GM12878 (cell line): ENCODE measurements at regions not wholly inside any gene's neighbourhood (a gene's known extent, or its start where the extent isn't known, plus 50 kb on each side); places are given as distances from the start of the nearest gene placed in this dataset.

ENCODE experiments used
- ATAC-seq: fragments of 200-7000 bp; cut with Tn5 transposase; 3 replicates; pipeline ENCODE4 v1.9.1; 2020; ENCODE audit warnings: mild to moderate bottlenecking, moderate library complexity
- BruUV-seq: library from RNA; stranded (reverse); fragments of 400-500 nt; replicated peaks from 2 replicates; lab custom pipeline; 2021; lab: Mats Ljungman, UMichigan
- CTCF ChIA-PET: fragments of 300-600 bp; sonication (Branson Sonifier 250); formaldehyde crosslinking; extraction: SDS; loops from one replicate; lab custom pipeline; 2021; ENCODE audit warnings: inconsistent platforms; lab: Yijun Ruan, JAX
- POLR2A ChIA-PET: fragments of 350-600 bp; formaldehyde crosslinking; extraction: SDS; loops from one replicate; lab custom pipeline; 2021; ENCODE audit warnings: inconsistent platforms; lab: Charles Lee
- RAD21 ChIA-PET: fragments of 300-600 bp; sonication (Branson Sonifier 250); formaldehyde crosslinking; loops from one replicate; lab custom pipeline; 2023; ENCODE audit warnings: antibody characterized with exemption; ENCODE audit not compliant: unreplicated experiment; lab: Charles Lee
- SMC1A ChIA-PET: fragments of 300-600 bp; sonication (Branson Sonifier 250); formaldehyde crosslinking; loops from one replicate; lab custom pipeline; 2023; ENCODE audit not compliant: unreplicated experiment, uncharacterized antibody; lab: Charles Lee
- DNase-seq: peaks from one replicate; pipeline ENCODE4 v3.0.0-alpha.2; 2011; ENCODE audit warnings: low read depth, low spot score
- FAIRE-seq: peaks from 3 replicates; lab custom pipeline; 2011; peaks lifted over from hg19 to GRCh38; lab: Jason Lieb, UNC
- H2AFZ ChIP-seq: 2 replicates; pipeline ENCODE4 v1.6.0; 2011; ENCODE audit warnings: low read depth, low read length, control low read depth; ENCODE audit not compliant: control insufficient read depth
- H3K27ac ChIP-seq: 2 replicates; pipeline ENCODE4 v1.5.1; 2011; ENCODE audit warnings: control low read depth; ENCODE audit not compliant: control insufficient read depth, insufficient read depth
- H3K27me3 ChIP-seq, 2 experiments: replicated peaks in 1 of 2; 2 replicates each; pipeline versions ENCODE4 v1.6.0 to v1.6.1; 2011; ENCODE audit warnings: low read length in 1 of 2; ENCODE audit not compliant: control insufficient read depth in 2 of 2, insufficient read depth in 2 of 2
- H3K36me3 ChIP-seq, 2 experiments: 2 replicates each; pipeline ENCODE4 v1.5.1; 2011; ENCODE audit warnings: low read length in 1 of 2; ENCODE audit not compliant: control insufficient read depth in 2 of 2, insufficient read depth in 2 of 2
- H3K4me1 ChIP-seq: 2 replicates; pipeline ENCODE4 v1.6.1; 2011; ENCODE audit warnings: mild to moderate bottlenecking, low read length, moderate library complexity, mixed read lengths; ENCODE audit not compliant: control insufficient read depth, insufficient read depth
- H3K4me2 ChIP-seq: 2 replicates; pipeline ENCODE4 v1.6.0; 2011; ENCODE audit warnings: control low read depth; ENCODE audit not compliant: control insufficient read depth, insufficient read depth
- H3K4me3 ChIP-seq: fragments of 200-600 bp; sonication (generic); 2 replicates; pipeline ENCODE4 v1.5.1; 2016
- H3K79me2 ChIP-seq: 2 replicates; pipeline ENCODE4 v1.6.0; 2011; ENCODE audit warnings: low read length; ENCODE audit not compliant: control insufficient read depth, insufficient read depth
- H3K9ac ChIP-seq: 2 replicates; pipeline ENCODE4 v1.8.0; 2011; ENCODE audit warnings: low read length, control low read depth, mixed read lengths; ENCODE audit not compliant: control insufficient read depth, insufficient read depth
- H3K9me3 ChIP-seq: replicated peaks from 3 replicates; pipeline ENCODE4 v1.5.1; 2011; ENCODE audit warnings: mild to moderate bottlenecking, low read length; ENCODE audit not compliant: control insufficient read depth, insufficient read depth
- H4K20me1 ChIP-seq: 2 replicates; pipeline ENCODE4 v1.6.0; 2011; ENCODE audit not compliant: control insufficient read depth, insufficient read depth
- CEBPZ ChIP-seq: fragments of 150-350 bp; IDR thresholded peaks from 2 replicates; pipeline ENCODE4 v1.6.1; 2016; ENCODE audit warnings: low read depth, low read length
- ETV6 ChIP-seq, 2 experiments: fragments of 450-650 bp in 1 of 2; IDR thresholded peaks in 1 of 2; conservative IDR thresholded peaks in 1 of 2; 2 replicates each; pipeline ENCODE4 v1.6.1; 2014; ENCODE audit warnings: antibody characterized with exemption in 1 of 2, borderline replicate concordance in 1 of 2, low read depth in 1 of 2, mild to moderate bottlenecking in 1 of 2, moderate library complexity in 1 of 2
- IKZF2 ChIP-seq, 2 experiments: fragments of 450-650 bp; IDR thresholded peaks; 2 replicates each; pipeline ENCODE4 v1.6.1; 2017; ENCODE audit warnings: mild to moderate bottlenecking in 2 of 2, moderate library complexity in 2 of 2
- NFIC ChIP-seq: IDR thresholded peaks from 2 replicates; pipeline ENCODE4 v1.6.1; 2012; ENCODE audit warnings: low read depth, mild to moderate bottlenecking, inconsistent platforms, low read length, moderate library complexity
- REST ChIP-seq: IDR thresholded peaks from 2 replicates; pipeline ENCODE4 v1.6.1; 2012; ENCODE audit warnings: mild to moderate bottlenecking, low read depth, low read length
- SP1 ChIP-seq: IDR thresholded peaks from one replicate; pipeline ENCODE4 v1.6.1; 2011; ENCODE audit warnings: low read depth, low read length
- STAT3 ChIP-seq: IDR thresholded peaks from 2 replicates; pipeline ENCODE4 v1.6.1; 2011; ENCODE audit warnings: low read depth, low read length, improper control_type of control experiment
- in situ Hi-C: fragments of 300-500 bp; cut with MboI; formaldehyde crosslinking; loops from 9 replicates; pipeline ENCODE4 v1.14.3; 2018; ENCODE audit warnings: mixed read lengths
- intact Hi-C: fragments of 100-400 bp; cut with micrococcal nuclease; formaldehyde crosslinking; loops from one replicate; pipeline ENCODE4 v1.14.2; 2022; ENCODE audit not compliant: unreplicated experiment

GRCh38 chr5:27734838-27735237 is 696.5 kb upstream of the CDH9 start (continued):
- TF ChIP-seq CEBPZ, result no peak

- no peak overlapping the region for H3K27ac ChIP-seq
- DNase-seq (no peak), ATAC-seq (no peak), FAIRE-seq (no peak)
- H3K9ac ChIP-seq, result no peak overlapping the region
- no TSS peak for BruUV-seq
- H3K27me3 ChIP-seq, result no peaks in the 10 kb centered on the region
- no peak overlapping the region for H3K4me2 ChIP-seq
- ChIA-PET RAD21 (no interaction called here), CTCF (no interaction called here), SMC1A (interaction anchor here (0.9 kb wide), 1 partner anchor 28 kb away, joined by 3 read pairs; no protein-coding TSS in a partner anchor), POLR2A (no interaction called here)
- no peak overlapping the region for H2AFZ ChIP-seq
- no peaks in the 10 kb centered on the region for H3K9me3 ChIP-seq
- no peak overlapping the region for H3K4me3 ChIP-seq
- H3K4me1 ChIP-seq, result no peaks in the 10 kb centered on the region
- H4K20me1 ChIP-seq, result no peaks in the 10 kb centered on the region
- intact Hi-C loops, result no loop called here
- no peaks in the 10 kb centered on the region for H3K36me3 ChIP-seq
- in situ Hi-C loops, result no loop called here
- H3K79me2 ChIP-seq, result no peaks in the 10 kb centered on the region
- no peak for TF ChIP-seq STAT3
- no peak for TF ChIP-seq NFIC
- no peak for TF ChIP-seq REST
- no peak for TF ChIP-seq CEBPZ
- no peak for TF ChIP-seq ETV6 (conservative IDR thresholded peaks at IDR 0.05 in 1 of 2, IDR thresholded peaks at IDR 0.05 in 1 of 2; ENCODE audit: borderline replicate concordance in 1 of 2, low read depth in 1 of 2)
- TF ChIP-seq SP1, result no peak
- no peak for TF ChIP-seq IKZF2 (IDR thresholded peaks at IDR 0.05)
Measured at GRCh38 chr5:27733237-27733636, 694.9 kb upstream of the CDH9 start.
